ENCODE measurements at regions not wholly inside any gene's neighbourhood (a gene's known extent, or its start where the extent isn't known, plus 50 kb on each side); places are given as distances from the start of the nearest gene placed in this dataset.
"Not testable (repeated sequence)": the region's sequence is repeated elsewhere in the genome, so short reads cannot be mapped to it uniquely, and the experiment has no call there.

- Histone ChIP-seq H3F3A (ENCODE audit: insufficient read depth) (no peaks in the 10 kb centered on the region), H3K27me3 (replicated peaks; ENCODE audit: insufficient read depth) (no peaks in the 10 kb centered on the region), H2AFZ (no peak overlapping the region), H3K9me2 (ENCODE audit: insufficient read depth) (no peaks in the 10 kb centered on the region), H3K4me3 (no peak overlapping the region), H3K27ac (peak overlapping the region; percentile 18; the same call in 1 of the 2 replicates), H4K20me1 (ENCODE audit: insufficient read depth) (no peaks in the 10 kb centered on the region), H3K9ac (no peak overlapping the region), H3K9me3 (ENCODE audit: low read depth) (peaks cover 3% of the 10 kb centered on the region), H3K4me2 (ENCODE audit: unreplicated experiment) (peak overlapping the region; percentile 19), H3K4me1 (ENCODE audit: insufficient read depth) (peaks cover 37% of the 10 kb centered on the region), H3K79me2 (ENCODE audit: insufficient read depth) (no peaks in the 10 kb centered on the region), H3K36me3 (ENCODE audit: low read depth) (no peaks in the 10 kb centered on the region)
- in situ Hi-C loops (cut with MboI): no loop called here
- 17 to 20% methylated on average over 3 of the region's 3 CpGs for WGBS, 2 experiments (ENCODE audit: low coverage in 1 of 2, low lambda C conversion rate in 2 of 2, missing lambda C conversion rate in 2 of 2)
- DNase-seq: peak; percentile 52
- no peak for TF ChIP-seq EZH2 (IDR thresholded peaks at IDR 0.05; ENCODE audit: insufficient read depth, poor library complexity, severe bottlenecking)
- no peak for TF ChIP-seq EZH2phosphoT487 (IDR thresholded peaks at IDR 0.05; ENCODE audit: insufficient read depth, low read depth)
These were observed 898.2 kb upstream of the GOT2 start for GRCh38 chr16:59632276-59632855.

GRCh38 chr16:59624381-59624780 is 890.3 kb upstream of the GOT2 start:
- DNase-seq; H3K27me3 ChIP-seq (replicated peaks; ENCODE audit: insufficient read depth); H2AFZ ChIP-seq; H3K4me2 ChIP-seq (ENCODE audit: unreplicated experiment); H3K9ac ChIP-seq; H3K79me2 ChIP-seq (ENCODE audit: insufficient read depth); H3K9me2 ChIP-seq (ENCODE audit: insufficient read depth); H3K4me1 ChIP-seq (ENCODE audit: insufficient read depth); H3K9me3 ChIP-seq (ENCODE audit: low read depth); H4K20me1 ChIP-seq (ENCODE audit: insufficient read depth); H3K36me3 ChIP-seq (ENCODE audit: low read depth); in situ Hi-C loops (cut with MboI); H3F3A ChIP-seq (ENCODE audit: insufficient read depth); H3K4me3 ChIP-seq; H3K27ac ChIP-seq: not testable (repeated sequence)
- WGBS, 2 experiments (ENCODE audit: low coverage in 1 of 2, low lambda C conversion rate in 2 of 2, missing lambda C conversion rate in 2 of 2): 10% methylated on average over 2 of the region's 2 CpGs

GRCh38 chr16:59614466-59615240 is 880.5 kb upstream of the GOT2 start:
- 61 to 62% methylated on average over 2 of the region's 2 CpGs for WGBS, 2 experiments (ENCODE audit: low coverage in 1 of 2, low lambda C conversion rate in 2 of 2, missing lambda C conversion rate in 2 of 2)
- no peak for TF ChIP-seq EZH2phosphoT487 (IDR thresholded peaks at IDR 0.05; ENCODE audit: insufficient read depth, low read depth)
- TF ChIP-seq EZH2 (IDR thresholded peaks at IDR 0.05; ENCODE audit: insufficient read depth, poor library complexity, severe bottlenecking): no peak
- Histone ChIP-seq H3K9ac (no peak overlapping the region), H3K9me3 (ENCODE audit: low read depth) (no peaks in the 10 kb centered on the region), H3K4me3 (no peak overlapping the region), H2AFZ (no peak overlapping the region), H3K9me2 (ENCODE audit: insufficient read depth) (no peaks in the 10 kb centered on the region), H3F3A (ENCODE audit: insufficient read depth) (no peaks in the 10 kb centered on the region), H3K27ac (no peak overlapping the region), H3K36me3 (ENCODE audit: low read depth) (no peaks in the 10 kb centered on the region), H3K4me1 (ENCODE audit: insufficient read depth) (no peaks in the 10 kb centered on the region), H3K27me3 (replicated peaks; ENCODE audit: insufficient read depth) (no peaks in the 10 kb centered on the region), H3K79me2 (ENCODE audit: insufficient read depth) (no peaks in the 10 kb centered on the region), H3K4me2 (ENCODE audit: unreplicated experiment) (no peak overlapping the region), H4K20me1 (ENCODE audit: insufficient read depth) (no peaks in the 10 kb centered on the region)
- no peak for DNase-seq
- in situ Hi-C loops (cut with MboI): no loop called here

- WGBS, 2 experiments (ENCODE audit: low coverage in 1 of 2, low lambda C conversion rate in 2 of 2, missing lambda C conversion rate in 2 of 2): 34 to 37% methylated on average over 8 of the region's 8 CpGs
- H3K79me2 ChIP-seq (ENCODE audit: insufficient read depth); H3K27ac ChIP-seq; H3K9ac ChIP-seq; in situ Hi-C loops (cut with MboI); H3K4me2 ChIP-seq (ENCODE audit: unreplicated experiment); DNase-seq; H3K4me1 ChIP-seq (ENCODE audit: insufficient read depth); H4K20me1 ChIP-seq (ENCODE audit: insufficient read depth); H3K27me3 ChIP-seq (replicated peaks; ENCODE audit: insufficient read depth); H2AFZ ChIP-seq; H3K9me2 ChIP-seq (ENCODE audit: insufficient read depth); H3F3A ChIP-seq (ENCODE audit: insufficient read depth); H3K36me3 ChIP-seq (ENCODE audit: low read depth); H3K9me3 ChIP-seq (ENCODE audit: low read depth); H3K4me3 ChIP-seq: not testable (repeated sequence)
These were observed 878.9 kb upstream of the GOT2 start for GRCh38 chr16:59612910-59613620.
